Upper lobe of left lung (tissue), 4 donors: ENCODE measurements at regions not wholly inside any gene's neighbourhood (a gene's known extent, or its start where the extent isn't known, plus 50 kb on each side); places are given as distances from the start of the nearest gene placed in this dataset.

ENCODE experiments used
- CTCF ChIP-seq, 6 experiments: fragments of 450-650 bp in 4 of 6; fragments of 200-600 bp in 2 of 6; sonication (generic) in 2 of 6; IDR thresholded peaks; one replicate each; pipeline ENCODE4 v1.5.1; 2016 to 2019; ENCODE audit warnings: antibody characterized with exemption in 6 of 6
- POLR2A ChIP-seq, 4 donors: fragments of 450-650 bp; IDR thresholded peaks; one replicate each; pipeline ENCODE4 v1.5.1; 2016 to 2017; ENCODE audit warnings: antibody characterized with exemption in 4 of 4, mild to moderate bottlenecking in 2 of 4
- POLR2AphosphoS5 ChIP-seq, 2 donors: sonication (generic); formaldehyde crosslinking; IDR thresholded peaks; one replicate each; pipeline ENCODE4 v1.5.1; 2017; ENCODE audit warnings: antibody characterized with exemption in 2 of 2

GRCh38 chr3:174640932-174641331, 218.2 kb upstream of the NAALADL2 start:
- TF ChIP-seq CTCF (IDR thresholded peaks at IDR 0.05) (no peak), POLR2AphosphoS5 (IDR thresholded peaks at IDR 0.05) (no peak), POLR2A (IDR thresholded peaks at IDR 0.05) (no peak)
